GM19238 (cell line): ENCODE measurements at regions not wholly inside any gene's neighbourhood (a gene's known extent, or its start where the extent isn't known, plus 50 kb on each side); places are given as distances from the start of the nearest gene placed in this dataset.
"Not testable (repeated sequence)": the region's sequence is repeated elsewhere in the genome, so short reads cannot be mapped to it uniquely, and the experiment has no call there.

Experiments
- DNase-seq: peaks from one replicate; pipeline ENCODE4 v3.0.0; 2011; ENCODE audit warnings: low spot score; ENCODE audit not compliant: insufficient read length

- DNase-seq, result not testable (repeated sequence)
Measured at GRCh38 chr16:16614484-16614883, 235.5 kb downstream of the NPIPA7 start.

- not testable (repeated sequence) for DNase-seq
Measured at GRCh38 chr16:16618963-16619465, 240.1 kb downstream of the NPIPA7 start.

- DNase-seq, result not testable (repeated sequence)
Measured at GRCh38 chr16:16624367-16624766, 245.4 kb downstream of the NPIPA7 start.

- not testable (repeated sequence) for DNase-seq
Measured at GRCh38 chr16:16625140-16625539, 246.2 kb downstream of the NPIPA7 start.

- not testable (repeated sequence) for DNase-seq
Measured at GRCh38 chr16:16627865-16628264, 248.9 kb downstream of the NPIPA7 start.

GRCh38 chr16:16638231-16638630 is 259.3 kb downstream of the NPIPA7 start:
- DNase-seq, result not testable (repeated sequence)

GRCh38 chr16:16638714-16639113 is 259.8 kb downstream of the NPIPA7 start:
- not testable (repeated sequence) for DNase-seq

- not testable (repeated sequence) for DNase-seq
Measured at GRCh38 chr16:16643828-16644227, 264.9 kb downstream of the NPIPA7 start.

- DNase-seq, result not testable (repeated sequence)
Measured at GRCh38 chr16:16648002-16648401, 269.1 kb downstream of the NPIPA7 start.

GRCh38 chr16:16672180-16672812 is 293.4 kb downstream of the NPIPA7 start:
- DNase-seq, result not testable (repeated sequence)

- DNase-seq, result not testable (repeated sequence)
Measured at GRCh38 chr16:16674820-16675219, 295.9 kb downstream of the NPIPA7 start.

GRCh38 chr16:16721849-16722248 is 342.9 kb downstream of the NPIPA7 start:
- DNase-seq, result not testable (repeated sequence)

GRCh38 chr16:16722666-16723065 is 343.7 kb downstream of the NPIPA7 start:
- not testable (repeated sequence) for DNase-seq

GRCh38 chr16:16723819-16724519 is 345.0 kb downstream of the NPIPA7 start:
- DNase-seq, result not testable (repeated sequence)

- not testable (repeated sequence) for DNase-seq
Measured at GRCh38 chr16:16727048-16727447, 348.1 kb downstream of the NPIPA7 start.

- DNase-seq, result not testable (repeated sequence)
Measured at GRCh38 chr16:16742573-16742972, 363.6 kb downstream of the NPIPA7 start.

- DNase-seq, result not testable (repeated sequence)
Measured at GRCh38 chr16:16754992-16755667, 376.2 kb downstream of the NPIPA7 start.

- DNase-seq, result no peak
Measured at GRCh38 chr16:16763449-16763848, 384.5 kb downstream of the NPIPA7 start.

GRCh38 chr16:16770717-16771116 is 391.8 kb downstream of the NPIPA7 start:
- not testable (repeated sequence) for DNase-seq

GRCh38 chr16:16774389-16774788 is 395.4 kb downstream of the NPIPA7 start:
- DNase-seq, result no peak

GRCh38 chr16:16778332-16778731 is 399.4 kb downstream of the NPIPA7 start:
- no peak for DNase-seq

- no peak for DNase-seq
Measured at GRCh38 chr16:16780588-16780987, 401.6 kb downstream of the NPIPA7 start.
